GM12891 (cell line): ENCODE measurements at regions not wholly inside any gene's neighbourhood (a gene's known extent, or its start where the extent isn't known, plus 50 kb on each side); places are given as distances from the start of the nearest gene placed in this dataset.
A peak's percentile ranks its signal among the peaks of the same experiment; 100 is the strongest.
"Not testable (repeated sequence)": the region's sequence is repeated elsewhere in the genome, so short reads cannot be mapped to it uniquely, and the experiment has no call there.

Experiments used
- DNase-seq: peaks from one replicate; pipeline ENCODE4 v3.0.0; 2011; ENCODE audit warnings: low spot score; ENCODE audit not compliant: insufficient read length
- FAIRE-seq: peaks from 2 replicates; lab custom pipeline; 2011; peaks lifted over from hg19 to GRCh38; lab: Jason Lieb, UNC
- PAX5 ChIP-seq: IDR thresholded peaks from 2 replicates; pipeline ENCODE4 v1.6.1; 2011; ENCODE audit warnings: low read length, moderate library complexity, mild to moderate bottlenecking; ENCODE audit not compliant: insufficient read depth, severe bottlenecking
- POLR2A ChIP-seq: IDR thresholded peaks from 2 replicates; pipeline ENCODE4 v1.6.1; 2011; ENCODE audit warnings: low read depth, low read length, control low read depth
- POLR2AphosphoS5 ChIP-seq: IDR thresholded peaks from 2 replicates; pipeline ENCODE4 v1.6.1; 2011; ENCODE audit warnings: low read depth, low read length, control low read depth
- POU2F2 ChIP-seq: IDR thresholded peaks from 2 replicates; pipeline ENCODE4 v1.6.1; 2011; ENCODE audit warnings: low read depth, mild to moderate bottlenecking, control low read depth, low read length, moderate library complexity
- SPI1 ChIP-seq: IDR thresholded peaks from 2 replicates; pipeline ENCODE4 v1.6.1; 2011; ENCODE audit warnings: low read depth, low read length, control low read depth
- TAF1 ChIP-seq: IDR thresholded peaks from 2 replicates; pipeline ENCODE4 v1.6.1; 2011; ENCODE audit warnings: low read depth, low read length, control low read depth

- TF ChIP-seq SPI1 = no peak
- no peak for TF ChIP-seq TAF1
- no peak for DNase-seq
- FAIRE-seq = no peak
These were observed 219.9 kb upstream of the HSFY2 start for GRCh38 chrY:18993480-18993879.

GRCh38 chrY:18992684-18993083 is 219.1 kb upstream of the HSFY2 start:
- peak; percentile 90 for FAIRE-seq
- DNase-seq = not testable (repeated sequence)

GRCh38 chrY:18989356-18989755 is 215.8 kb upstream of the HSFY2 start:
- FAIRE-seq = no peak
- TF ChIP-seq POLR2AphosphoS5 (no peak), PAX5 (no peak), POLR2A (no peak), POU2F2 (no peak)
- DNase-seq = no peak

GRCh38 chrY:18966001-18966400 is 192.5 kb upstream of the HSFY2 start:
- no peak for FAIRE-seq
- no peak for TF ChIP-seq POLR2AphosphoS5
- no peak for TF ChIP-seq POU2F2

DNA sequence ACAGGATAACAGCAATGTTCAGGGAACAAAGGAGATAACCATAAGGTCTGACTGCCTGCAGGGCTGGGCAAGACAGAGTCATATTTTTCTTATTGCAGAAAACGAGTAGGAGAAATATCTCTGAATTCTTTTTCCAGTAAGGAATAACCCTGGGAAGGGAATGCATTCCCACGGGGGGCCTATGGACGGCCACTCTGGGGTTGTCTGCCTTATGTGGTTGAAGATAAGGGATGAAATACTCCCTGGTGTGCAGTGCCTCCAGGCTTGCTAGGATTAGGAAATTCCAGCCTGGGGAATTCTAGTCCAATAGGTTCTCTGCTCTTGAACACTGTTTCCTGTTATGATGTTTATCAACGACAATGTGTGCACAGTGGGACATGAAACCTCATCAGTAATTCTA is 185.3 kb upstream of the HSFY2 start:
- TF ChIP-seq POLR2A (no peak), TAF1 (no peak), SPI1 (no peak)
- DNase-seq = no peak
- FAIRE-seq = no peak

More at GRCh38 chrY:18966001-18966400, 192.5 kb upstream of the HSFY2 start:
- DNase-seq = no peak

- TF ChIP-seq POLR2AphosphoS5 (no peak), PAX5 (no peak), SPI1 (no peak), TAF1 (no peak), POU2F2 (no peak), POLR2A (no peak)
- FAIRE-seq (no peak), DNase-seq (no peak)
These were observed 178.3 kb upstream of the HSFY2 start for GRCh38 chrY:18951657-18952435.

DNA sequence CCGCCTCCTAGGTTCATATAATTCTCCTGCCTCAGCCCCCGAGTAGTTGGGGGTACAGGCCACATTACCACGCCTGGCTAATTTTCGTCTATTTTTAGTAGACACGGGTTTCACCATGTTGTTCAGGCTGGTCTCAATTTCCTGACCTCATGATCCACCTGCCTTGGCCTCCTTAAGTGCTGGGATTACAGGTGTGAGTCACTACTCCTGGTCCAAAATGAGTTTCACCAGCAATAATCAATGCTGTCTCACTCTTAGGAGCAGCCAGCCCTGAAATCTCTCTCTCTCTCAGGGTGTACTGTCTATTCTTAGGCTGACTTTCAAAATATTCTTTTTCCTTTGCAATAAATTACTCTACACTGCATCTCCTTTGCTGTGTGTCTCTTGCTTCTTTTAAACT is 177.5 kb upstream of the HSFY2 start:
- FAIRE-seq = no peak
- TF ChIP-seq PAX5 = no peak
- no peak for TF ChIP-seq TAF1
- TF ChIP-seq POLR2AphosphoS5 = no peak
- TF ChIP-seq SPI1 = no peak
- no peak for TF ChIP-seq POU2F2
- TF ChIP-seq POLR2A = no peak
- no peak for DNase-seq

- DNase-seq = no peak
- FAIRE-seq = no peak
- TF ChIP-seq PAX5 = no peak
- no peak for TF ChIP-seq POLR2AphosphoS5
- TF ChIP-seq POU2F2 = no peak
- no peak for TF ChIP-seq SPI1
- TF ChIP-seq TAF1 = no peak
- no peak for TF ChIP-seq POLR2A
These were observed 163.3 kb upstream of the HSFY2 start for GRCh38 chrY:18936831-18937230.

- DNase-seq (no peak), FAIRE-seq (no peak)
- TF ChIP-seq PAX5 (no peak), POLR2AphosphoS5 (no peak), POLR2A (no peak), SPI1 (no peak)
These were observed 145.7 kb upstream of the HSFY2 start for GRCh38 chrY:18919256-18919655.

DNA sequence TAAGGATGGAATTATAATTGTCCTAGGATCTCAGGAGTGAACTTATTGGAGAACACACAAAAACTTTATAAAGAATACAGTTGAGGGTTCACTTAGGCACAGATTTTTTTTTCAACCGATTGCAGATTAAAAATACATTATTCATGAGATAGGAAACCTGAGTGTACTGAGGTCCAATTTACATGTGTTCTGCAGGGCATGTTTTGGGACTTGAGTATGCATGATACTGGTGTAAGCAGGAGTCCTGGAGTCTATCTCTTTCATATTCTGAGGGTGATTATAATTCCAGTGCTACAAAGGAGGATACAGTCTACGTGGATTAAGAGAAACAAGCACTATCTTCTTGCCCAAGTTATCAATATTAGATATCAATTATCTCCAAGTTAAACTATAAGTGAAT is 139.3 kb upstream of the HSFY2 start:
- no peak for TF ChIP-seq POLR2AphosphoS5
- TF ChIP-seq SPI1 = no peak
- TF ChIP-seq TAF1 = no peak
- TF ChIP-seq PAX5 = no peak
- TF ChIP-seq POLR2A = no peak
- no peak for TF ChIP-seq POU2F2
- DNase-seq (no peak), FAIRE-seq (no peak)

DNA sequence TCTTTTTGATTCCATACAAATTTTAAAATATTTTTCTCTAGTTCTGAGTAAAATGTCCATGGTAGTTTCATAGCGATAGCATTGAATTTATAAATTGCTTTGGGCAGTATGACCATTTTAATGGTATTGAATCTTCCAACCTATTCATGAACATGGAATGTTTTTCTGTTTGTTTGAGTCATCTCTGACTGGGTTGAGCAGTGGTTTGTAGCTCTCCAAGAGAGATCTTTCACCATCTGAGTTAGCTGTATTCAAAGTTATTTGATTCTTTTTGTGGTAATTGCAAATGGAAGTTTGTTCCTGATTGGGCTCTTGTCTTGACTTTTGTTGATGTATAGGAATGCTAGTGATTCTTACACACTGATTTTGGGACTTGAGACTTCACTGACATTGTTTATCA is 136.3 kb upstream of the HSFY2 start:
- TF ChIP-seq POLR2AphosphoS5 = no peak
- no peak for TF ChIP-seq POU2F2
- TF ChIP-seq SPI1 = no peak
- no peak for TF ChIP-seq PAX5
- TF ChIP-seq TAF1 = no peak
- no peak for TF ChIP-seq POLR2A
- no peak for FAIRE-seq

GRCh38 chrY:18906198-18906597 is 132.7 kb upstream of the HSFY2 start:
- DNase-seq, FAIRE-seq: not testable (repeated sequence)

More for the DNA sequence above, 136.3 kb upstream of the HSFY2 start:
- DNase-seq = no peak
